EL (cell line): ENCODE measurements at regions not wholly inside any gene's neighbourhood (a gene's known extent, or its start where the extent isn't known, plus 50 kb on each side); places are given as distances from the start of the nearest gene placed in this dataset.
"Not testable (repeated sequence)": the region's sequence is repeated elsewhere in the genome, so short reads cannot be mapped to it uniquely, and the experiment has no call there.

Experiments used
- DNase-seq: peaks from one replicate; pipeline ENCODE4 v3.0.0-alpha.2; 2016

GRCh38 chr7:85866540-85866939 is 679.7 kb upstream of the SEMA3D start:
- DNase-seq, result no peak

GRCh38 chr7:85851571-85852193 is 664.8 kb upstream of the SEMA3D start:
- DNase-seq, result peak; percentile 43

- DNase-seq, result no peak
Measured at GRCh38 chr7:85850381-85850780, 663.5 kb upstream of the SEMA3D start.

- DNase-seq, result no peak
Measured at GRCh38 chr7:85840554-85840953, 653.7 kb upstream of the SEMA3D start.

GRCh38 chr7:85833066-85833465 is 646.2 kb upstream of the SEMA3D start:
- peak; percentile 64 for DNase-seq

- no peak for DNase-seq
Measured at GRCh38 chr7:85830982-85831381, 644.1 kb upstream of the SEMA3D start.

GRCh38 chr7:85829817-85830432 is 643.1 kb upstream of the SEMA3D start:
- peak; percentile 37 for DNase-seq

GRCh38 chr7:85829176-85829575 is 642.3 kb upstream of the SEMA3D start:
- DNase-seq, result no peak

- DNase-seq, result peak; percentile 8
Measured at GRCh38 chr7:85828614-85829013, 641.8 kb upstream of the SEMA3D start.

- DNase-seq, result no peak
Measured at GRCh38 chr7:85823396-85824080, 636.7 kb upstream of the SEMA3D start.

- no peak for DNase-seq
Measured at GRCh38 chr7:85821926-85822325, 635.1 kb upstream of the SEMA3D start.

GRCh38 chr7:85820702-85821443 is 634.0 kb upstream of the SEMA3D start:
- no peak for DNase-seq

GRCh38 chr7:85815526-85815925 is 628.7 kb upstream of the SEMA3D start:
- DNase-seq, result no peak

GRCh38 chr7:85806321-85806720 is 619.5 kb upstream of the SEMA3D start:
- no peak for DNase-seq

- no peak for DNase-seq
Measured at GRCh38 chr7:85805656-85806055, 618.8 kb upstream of the SEMA3D start.

- no peak for DNase-seq
Measured at GRCh38 chr7:85805249-85805648, 618.4 kb upstream of the SEMA3D start.

- DNase-seq, result no peak
Measured at GRCh38 chr7:85802211-85802610, 615.4 kb upstream of the SEMA3D start.

GRCh38 chr7:85796956-85797355 is 610.1 kb upstream of the SEMA3D start:
- DNase-seq, result no peak

- not testable (repeated sequence) for DNase-seq
Measured at GRCh38 chr7:85791098-85791497, 604.2 kb upstream of the SEMA3D start.

GRCh38 chr7:85781606-85782005 is 594.8 kb upstream of the SEMA3D start:
- no peak for DNase-seq

GRCh38 chr7:85776691-85777345 is 590.0 kb upstream of the SEMA3D start:
- no peak for DNase-seq

GRCh38 chr7:85775431-85775830 is 588.6 kb upstream of the SEMA3D start:
- DNase-seq, result no peak

GRCh38 chr7:85774986-85775385 is 588.1 kb upstream of the SEMA3D start:
- no peak for DNase-seq
